Fibroblast of skin of right biceps (primary cell): ENCODE measurements at regions not wholly inside any gene's neighbourhood (a gene's known extent, or its start where the extent isn't known, plus 50 kb on each side); places are given as distances from the start of the nearest gene placed in this dataset.
"Not testable (repeated sequence)": the region's sequence is repeated elsewhere in the genome, so short reads cannot be mapped to it uniquely, and the experiment has no call there.

ENCODE experiments used
- DNase-seq: peaks from one replicate; pipeline ENCODE4 v3.0.0-alpha.2; 2013

- no peak for DNase-seq
Measured at GRCh38 chr15:25624504-25625177, 185.8 kb upstream of the UBE3A start.

DNA sequence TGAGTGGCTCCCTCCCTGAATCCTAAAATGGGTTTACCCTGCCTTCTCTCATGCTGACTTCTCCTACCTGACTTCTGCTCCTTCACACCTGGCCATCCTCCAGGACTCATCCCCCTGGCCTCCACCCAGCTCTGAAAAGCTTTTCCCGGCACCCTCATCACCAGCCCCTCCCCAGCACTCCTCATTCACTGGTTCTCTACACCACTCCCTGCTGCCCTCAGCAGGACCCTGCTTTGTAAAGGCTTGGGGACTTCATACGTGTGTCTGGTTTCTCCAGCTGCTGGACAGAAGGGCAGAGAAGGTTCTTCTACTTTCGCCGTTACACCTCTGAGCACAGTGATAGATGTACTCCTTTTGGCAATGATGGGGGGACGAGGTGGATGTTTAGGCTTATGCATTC lies 184.9 kb upstream of the UBE3A start:
- DNase-seq = no peak

DNA sequence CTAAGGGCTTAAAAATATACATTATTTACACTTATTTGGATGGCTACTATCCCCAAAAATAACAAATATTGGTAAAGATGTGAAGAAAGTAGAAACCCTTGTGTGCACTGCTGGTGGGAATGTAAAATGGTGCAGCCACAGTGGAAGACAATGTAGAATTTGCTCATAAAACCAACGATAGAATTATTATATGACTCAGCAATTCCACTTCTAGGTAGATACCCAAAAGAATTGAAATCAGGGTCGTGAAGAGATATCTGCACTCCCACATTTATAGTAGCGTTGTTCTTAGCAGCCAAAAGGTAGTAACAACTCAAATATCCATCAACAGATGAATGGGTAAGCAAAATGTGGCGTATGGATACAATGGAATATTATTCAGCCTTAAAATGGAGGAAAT lies 181.6 kb upstream of the UBE3A start:
- DNase-seq = no peak

DNA sequence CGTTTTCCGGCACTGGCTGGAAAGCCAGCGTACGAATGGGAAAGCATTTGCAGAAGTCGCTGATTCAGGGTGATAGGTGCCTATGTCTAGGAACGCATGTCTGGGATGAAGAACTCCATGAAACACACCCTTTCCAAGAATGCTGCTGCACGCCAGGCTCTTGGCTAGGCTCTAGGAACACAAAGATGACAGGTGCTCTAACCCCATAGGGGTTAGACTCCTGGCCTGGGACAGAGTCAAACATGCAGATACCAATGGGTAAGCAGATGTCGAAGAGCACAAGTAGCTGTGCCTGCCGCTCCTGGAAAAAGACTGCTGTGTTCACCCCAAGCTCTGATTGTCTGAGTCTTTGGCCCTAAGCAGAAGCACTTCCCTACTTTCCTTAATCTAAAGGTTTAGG lies 180.9 kb upstream of the UBE3A start:
- no peak for DNase-seq

GRCh38 chr15:25619076-25619475 lies 180.3 kb upstream of the UBE3A start:
- DNase-seq = no peak

DNA sequence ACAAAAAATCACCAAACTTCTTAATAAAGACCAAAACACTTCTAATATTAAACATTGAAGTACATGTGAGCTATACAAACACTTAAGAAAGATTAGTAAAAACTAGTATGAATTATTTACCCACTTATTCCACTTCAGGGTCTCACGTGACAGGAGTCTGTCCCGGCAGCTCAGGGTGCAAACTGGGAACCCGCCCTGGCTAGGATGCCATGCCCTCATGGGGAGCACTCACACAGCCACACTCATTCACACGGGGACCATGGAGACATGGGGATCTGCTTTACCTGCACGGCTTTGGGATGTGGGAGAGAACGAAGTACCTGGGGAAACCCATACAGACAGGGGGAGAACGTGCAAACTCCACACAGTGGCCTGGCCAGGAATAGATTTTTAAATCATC lies 179.3 kb upstream of the UBE3A start:
- DNase-seq = no peak

DNA sequence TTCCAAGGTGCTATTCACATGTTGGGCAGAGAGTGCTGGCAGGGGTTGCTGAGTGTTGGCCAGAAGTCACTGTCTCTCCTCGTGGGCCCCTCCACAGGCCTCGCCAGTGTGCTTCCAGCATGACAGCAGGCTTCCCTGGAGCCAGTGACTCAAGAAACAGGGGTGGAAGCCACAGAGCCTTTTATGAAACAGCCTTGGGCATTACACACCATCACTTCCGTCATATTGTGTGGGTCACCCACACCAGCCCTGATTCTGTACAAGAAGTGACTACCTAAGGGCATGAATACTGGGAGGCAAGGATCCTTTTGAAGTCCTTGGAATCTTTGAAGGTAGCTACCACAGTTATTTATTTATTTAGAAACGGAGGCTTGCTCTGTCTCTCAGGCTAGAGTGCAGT lies 177.6 kb upstream of the UBE3A start:
- no peak for DNase-seq

DNA sequence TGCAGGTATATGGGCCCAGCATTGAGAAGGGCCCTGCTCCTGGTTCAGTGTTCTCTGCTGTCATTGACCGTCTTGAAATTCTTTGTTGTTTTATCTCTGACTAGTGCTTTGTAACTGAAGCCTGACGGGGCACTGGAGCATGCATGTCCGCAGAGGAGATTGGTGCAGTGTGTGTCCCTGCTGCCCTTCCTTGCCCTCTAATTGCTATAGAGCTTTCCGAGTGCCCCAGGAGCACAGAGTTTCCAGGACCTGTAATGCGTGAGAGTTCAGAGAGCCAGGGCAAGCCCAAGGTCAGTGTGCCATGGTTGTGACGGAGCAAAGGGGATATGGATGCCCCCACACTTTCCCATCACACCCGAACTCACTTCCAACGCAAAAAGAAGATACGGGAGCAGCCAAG lies 174.3 kb upstream of the UBE3A start:
- DNase-seq = no peak

- peak; percentile 57 for DNase-seq
Measured at GRCh38 chr15:25611603-25612002, 172.8 kb upstream of the UBE3A start.

GRCh38 chr15:25609371-25609770 lies 170.5 kb upstream of the UBE3A start:
- DNase-seq = no peak

DNA sequence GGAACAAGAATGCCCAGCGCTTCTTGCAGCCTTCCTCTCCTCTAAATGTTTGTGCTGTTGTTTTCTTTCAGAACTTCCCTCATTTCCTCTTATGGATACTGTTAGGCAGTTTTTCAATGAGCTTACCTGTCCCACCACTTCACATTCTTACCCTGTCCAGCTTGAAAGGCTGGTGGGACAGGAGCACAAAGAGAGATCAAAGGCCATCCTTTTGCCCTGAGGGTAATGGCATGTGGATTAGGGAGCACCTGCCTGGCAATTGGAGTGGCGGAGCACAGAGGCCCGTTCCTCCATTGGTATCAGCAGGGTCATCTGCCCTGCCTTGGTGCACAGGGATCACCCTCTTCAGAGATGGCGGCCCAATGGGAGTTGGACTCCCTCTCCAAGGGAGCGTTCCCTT lies 170.1 kb upstream of the UBE3A start:
- no peak for DNase-seq

GRCh38 chr15:25605151-25605550 lies 166.3 kb upstream of the UBE3A start:
- DNase-seq = no peak

DNA sequence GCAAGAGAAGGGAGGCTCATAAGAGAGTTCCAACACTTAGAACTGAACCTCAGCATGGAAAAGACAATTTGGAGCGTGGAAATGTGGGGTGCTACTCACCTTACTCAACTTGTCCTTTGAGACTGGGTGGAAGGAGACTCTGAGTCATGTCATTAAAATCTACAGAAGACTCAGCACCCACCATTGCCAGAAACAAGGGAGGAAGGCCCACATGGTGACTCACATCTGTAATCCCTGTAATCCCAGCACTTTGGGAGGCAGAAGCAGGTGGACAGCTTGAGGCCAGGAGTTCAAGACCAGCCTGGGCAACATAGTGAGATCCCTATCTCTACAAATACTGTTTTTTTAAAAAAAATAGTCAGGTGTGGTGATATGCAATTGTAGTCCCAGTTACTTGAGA lies 161.9 kb upstream of the UBE3A start:
- peak; percentile 7 for DNase-seq

DNA sequence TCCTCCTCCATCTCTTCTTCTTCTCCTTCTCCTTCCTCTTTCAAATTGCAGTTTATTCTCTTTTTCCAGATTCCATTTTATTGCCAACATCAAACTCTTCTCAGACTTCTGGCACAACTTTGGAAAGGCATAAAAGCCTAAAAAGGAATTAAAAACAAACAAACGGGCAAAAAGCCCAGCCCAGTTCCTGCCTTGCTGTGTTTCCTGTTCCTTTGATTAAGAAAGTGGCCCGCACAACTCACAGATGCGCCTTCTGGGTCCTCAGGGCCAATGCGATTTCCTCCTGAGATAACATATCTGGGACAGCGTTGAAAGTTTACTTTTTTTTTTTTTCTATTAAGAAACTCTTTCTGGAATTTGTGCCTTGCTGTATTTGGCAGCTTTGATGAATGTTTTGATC lies 158.7 kb upstream of the UBE3A start:
- no peak for DNase-seq

DNA sequence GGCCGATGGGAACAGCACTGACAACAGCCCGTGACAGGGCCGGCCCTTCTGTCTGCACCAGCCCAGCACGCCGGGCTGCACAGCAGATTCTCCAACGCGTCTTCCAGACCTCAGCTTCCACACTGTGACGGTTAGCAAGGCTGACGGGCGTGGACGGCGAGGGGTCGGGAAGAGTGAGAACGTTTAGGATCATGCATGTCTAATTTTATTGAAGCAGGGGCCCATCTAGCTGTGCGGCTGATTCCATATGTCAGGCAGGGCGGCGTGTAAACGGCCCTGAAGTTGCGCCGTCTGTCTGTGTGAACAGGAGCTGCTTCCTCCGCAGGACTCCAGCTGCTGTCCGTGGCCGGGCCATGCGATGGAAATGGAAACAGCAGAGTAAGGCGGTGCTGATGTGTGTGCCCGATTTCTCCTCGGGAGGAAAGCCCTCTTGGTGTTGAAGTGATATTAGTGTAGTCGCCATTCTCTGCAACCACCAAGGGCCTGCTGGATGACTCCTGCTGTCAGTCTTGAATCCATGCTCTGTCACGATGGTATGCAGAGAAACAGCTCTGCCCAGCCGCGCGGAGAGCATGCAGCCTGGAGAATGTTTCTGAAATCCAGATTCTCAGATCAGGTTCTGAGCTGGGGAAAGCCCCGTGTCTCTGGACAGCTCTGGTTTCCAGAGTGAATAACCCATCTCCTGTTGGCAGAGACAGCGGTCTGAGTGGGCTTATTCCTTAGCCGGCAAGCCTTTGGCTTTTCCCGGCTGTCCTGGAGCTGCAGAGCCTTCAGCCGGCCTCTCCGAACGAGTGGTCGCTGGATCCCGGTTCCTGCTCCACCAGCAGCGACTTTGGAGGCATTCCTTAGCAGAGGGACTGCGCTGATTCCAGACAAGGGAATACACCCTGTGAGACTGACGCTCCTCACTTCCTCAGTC lies 158.1 kb upstream of the UBE3A start:
- DNase-seq = peak; percentile 3

DNA sequence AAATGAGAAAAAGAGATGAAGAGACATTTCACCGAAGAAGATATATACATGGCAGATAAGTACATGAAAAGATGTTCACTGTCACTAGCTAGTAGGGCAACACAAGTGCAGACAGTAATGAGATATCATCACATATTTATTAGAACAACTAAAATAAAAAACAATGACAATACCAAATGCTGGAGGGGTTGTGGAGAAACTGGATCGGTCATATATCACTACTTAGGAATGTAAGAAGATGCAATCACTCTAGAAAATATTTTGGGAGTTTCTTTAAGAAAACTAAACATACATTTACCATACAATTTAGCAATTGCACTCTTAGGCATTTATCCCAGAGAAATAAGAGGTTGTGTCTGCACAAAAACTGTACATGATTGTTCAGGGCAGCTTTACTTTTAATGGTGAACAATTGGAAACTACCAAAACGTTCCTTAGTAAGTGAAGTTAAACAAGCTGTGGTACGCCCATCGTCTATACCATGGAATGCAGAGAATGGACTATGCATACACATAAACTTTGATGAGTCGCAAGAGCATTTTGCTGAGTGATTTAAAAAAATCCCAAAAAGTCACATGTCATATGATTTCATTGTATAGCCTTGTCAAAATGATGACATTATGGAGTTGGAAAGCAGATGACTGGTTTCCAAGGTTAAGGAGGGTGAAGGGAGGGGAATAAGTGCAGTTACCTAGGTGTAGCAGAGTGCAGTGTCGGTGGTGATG lies 149.0 kb upstream of the UBE3A start:
- peak; percentile 5 for DNase-seq

GRCh38 chr15:25582886-25583285 lies 144.1 kb upstream of the UBE3A start:
- no peak for DNase-seq

GRCh38 chr15:25579127-25579526 lies 140.3 kb upstream of the UBE3A start:
- DNase-seq = no peak

- no peak for DNase-seq
Measured at GRCh38 chr15:25572191-25572590, 133.4 kb upstream of the UBE3A start.

DNA sequence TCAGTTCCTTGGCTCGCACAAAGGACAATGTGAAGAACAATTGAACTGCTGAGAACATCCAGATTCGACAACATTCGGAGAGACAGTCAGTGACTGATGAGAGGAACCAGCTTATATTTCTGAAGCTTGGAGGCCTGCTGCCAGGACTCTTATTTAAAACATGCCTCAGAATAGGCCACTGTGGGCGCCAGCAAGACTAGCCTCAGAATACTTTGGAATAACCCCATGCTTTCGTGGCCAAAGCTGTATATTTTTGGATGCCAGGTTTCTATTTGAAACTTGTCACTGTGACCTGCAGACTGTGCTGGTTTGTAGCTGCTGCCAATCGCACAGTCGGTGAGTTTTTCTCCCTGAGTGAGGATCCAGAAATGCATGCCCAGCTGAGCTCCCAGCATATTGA lies 129.9 kb upstream of the UBE3A start:
- peak; percentile 1 for DNase-seq

GRCh38 chr15:25566545-25566944 lies 127.7 kb upstream of the UBE3A start:
- not testable (repeated sequence) for DNase-seq

DNA sequence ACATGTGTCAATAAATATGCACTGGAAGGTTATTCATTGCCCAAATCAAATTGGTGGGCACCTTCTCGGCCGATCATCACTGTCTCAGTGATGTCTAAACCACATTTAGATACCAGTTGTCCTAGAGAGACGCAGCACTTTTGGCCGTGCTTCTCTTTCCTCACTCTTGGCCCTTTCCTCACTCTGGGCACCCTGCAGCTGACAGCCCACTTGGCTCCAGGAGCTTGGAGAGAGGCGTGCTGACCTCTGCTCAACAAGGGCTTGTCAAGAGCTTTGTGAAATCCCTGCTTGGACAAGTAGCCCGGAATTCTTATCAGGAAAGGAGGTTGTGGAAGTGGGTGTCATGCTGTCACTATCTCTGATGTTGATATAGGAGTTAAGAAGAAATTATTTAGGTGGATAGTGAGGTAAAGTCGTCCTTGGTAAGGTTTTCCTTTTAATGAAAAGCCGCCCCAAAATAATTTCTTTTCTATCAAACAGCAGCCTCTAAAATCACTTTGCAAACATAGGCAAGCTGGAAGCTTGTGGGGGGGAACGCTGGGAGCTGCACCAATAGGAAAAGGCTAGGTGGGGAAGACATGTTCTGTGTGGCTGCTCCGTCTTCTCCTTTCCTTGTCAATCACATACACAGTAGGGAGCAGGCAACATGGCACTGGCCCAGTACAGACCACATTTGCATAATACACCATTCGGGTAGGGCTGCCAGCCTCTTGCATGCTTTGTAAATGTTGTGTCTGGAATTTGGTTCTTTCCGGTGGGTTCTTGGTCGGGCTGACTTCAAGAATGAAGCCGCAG lies 126.8 kb upstream of the UBE3A start:
- no peak for DNase-seq

DNA sequence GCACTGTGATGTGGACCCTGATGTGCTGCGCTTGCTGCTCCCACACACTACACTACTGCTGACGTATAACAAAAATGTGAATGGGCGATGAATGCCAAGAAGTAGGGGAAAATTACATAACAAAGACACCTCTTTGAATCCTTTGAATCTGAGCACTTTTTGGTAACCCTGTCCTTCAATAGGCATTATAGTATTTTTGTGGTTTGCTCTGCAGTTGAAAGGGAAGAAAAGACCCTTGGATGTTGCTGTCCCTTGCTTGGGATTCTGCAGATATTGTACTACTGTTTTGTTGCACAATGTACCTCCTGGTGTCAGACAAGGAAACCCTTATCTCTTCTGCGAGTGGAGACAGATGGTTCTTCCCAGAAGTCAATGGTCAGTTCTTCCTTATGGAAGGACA lies 124.8 kb upstream of the UBE3A start:
- no peak for DNase-seq
